ENCODE measurements at regions not wholly inside any gene's neighbourhood (a gene's known extent, or its start where the extent isn't known, plus 50 kb on each side); places are given as distances from the start of the nearest gene placed in this dataset.

- no peaks in the 10 kb centered on the region for H3F3A ChIP-seq (ENCODE audit: low read depth)
- H3K4me3 ChIP-seq (ENCODE audit: low read length, poor library complexity, severe bottlenecking): no peak overlapping the region
- no peaks in the 10 kb centered on the region for H3K36me3 ChIP-seq (ENCODE audit: insufficient read depth, low read length)
- no peak for TF ChIP-seq EZH2phosphoT487 (IDR thresholded peaks at IDR 0.05; ENCODE audit: borderline replicate concordance)
- no peak for TF ChIP-seq CTCF (conservative IDR thresholded peaks at IDR 0.05; ENCODE audit: low read length)
- no peaks in the 10 kb centered on the region for H3K79me2 ChIP-seq (ENCODE audit: insufficient read depth, low read length)
- H2AFZ ChIP-seq (ENCODE audit: low read length): no peak overlapping the region
- H3K27me3 ChIP-seq (ENCODE audit: insufficient read depth, low read length, poor library complexity, severe bottlenecking): no peaks in the 10 kb centered on the region
- no peak overlapping the region for H3K4me2 ChIP-seq (ENCODE audit: low read depth, low read length, poor library complexity, severe bottlenecking)
- no peaks in the 10 kb centered on the region for H4K20me1 ChIP-seq (ENCODE audit: insufficient read depth, low read length, poor library complexity, severe bottlenecking)
- H3K9me3 ChIP-seq (ENCODE audit: insufficient read depth, low read depth, low read length): no peaks in the 10 kb centered on the region
- no peaks in the 10 kb centered on the region for H3K4me1 ChIP-seq (ENCODE audit: insufficient read depth, low read length, poor library complexity, severe bottlenecking)
- no peak overlapping the region for H3K9ac ChIP-seq (ENCODE audit: low read depth, low read length, poor library complexity, severe bottlenecking)
- no peaks in the 10 kb centered on the region for H3K9me2 ChIP-seq (replicated peaks; ENCODE audit: low read depth, low read length)
These were observed 246.7 kb downstream of the GAS1 start for GRCh38 chr9:86700629-86701028.

GRCh38 chr9:86697999-86698398 is 249.3 kb downstream of the GAS1 start:
- Histone ChIP-seq H3K36me3 (ENCODE audit: insufficient read depth, low read length) (no peaks in the 10 kb centered on the region), H3K4me2 (ENCODE audit: low read depth, low read length, poor library complexity, severe bottlenecking) (no peak overlapping the region), H3K79me2 (ENCODE audit: insufficient read depth, low read length) (no peaks in the 10 kb centered on the region), H4K20me1 (ENCODE audit: insufficient read depth, low read length, poor library complexity, severe bottlenecking) (no peaks in the 10 kb centered on the region), H3K27me3 (ENCODE audit: insufficient read depth, low read length, poor library complexity, severe bottlenecking) (no peaks in the 10 kb centered on the region), H3F3A (ENCODE audit: low read depth) (no peaks in the 10 kb centered on the region), H2AFZ (ENCODE audit: low read length) (no peak overlapping the region), H3K9me2 (replicated peaks; ENCODE audit: low read depth, low read length) (no peaks in the 10 kb centered on the region), H3K4me3 (ENCODE audit: low read length, poor library complexity, severe bottlenecking) (no peak overlapping the region), H3K9me3 (ENCODE audit: insufficient read depth, low read depth, low read length) (no peaks in the 10 kb centered on the region), H3K9ac (ENCODE audit: low read depth, low read length, poor library complexity, severe bottlenecking) (no peak overlapping the region), H3K4me1 (ENCODE audit: insufficient read depth, low read length, poor library complexity, severe bottlenecking) (no peaks in the 10 kb centered on the region)
- TF ChIP-seq CTCF (conservative IDR thresholded peaks at IDR 0.05; ENCODE audit: low read length): no peak
- TF ChIP-seq EZH2phosphoT487 (IDR thresholded peaks at IDR 0.05; ENCODE audit: borderline replicate concordance): no peak

GRCh38 chr9:86697213-86697612 is 250.1 kb downstream of the GAS1 start:
- Histone ChIP-seq H3K36me3 (ENCODE audit: insufficient read depth, low read length) (no peaks in the 10 kb centered on the region), H3K4me1 (ENCODE audit: insufficient read depth, low read length, poor library complexity, severe bottlenecking) (no peaks in the 10 kb centered on the region), H3K27me3 (ENCODE audit: insufficient read depth, low read length, poor library complexity, severe bottlenecking) (no peaks in the 10 kb centered on the region), H3K4me2 (ENCODE audit: low read depth, low read length, poor library complexity, severe bottlenecking) (no peak overlapping the region), H3K9me2 (replicated peaks; ENCODE audit: low read depth, low read length) (no peaks in the 10 kb centered on the region), H3K9ac (ENCODE audit: low read depth, low read length, poor library complexity, severe bottlenecking) (no peak overlapping the region), H2AFZ (ENCODE audit: low read length) (no peak overlapping the region), H3F3A (ENCODE audit: low read depth) (no peaks in the 10 kb centered on the region), H4K20me1 (ENCODE audit: insufficient read depth, low read length, poor library complexity, severe bottlenecking) (no peaks in the 10 kb centered on the region), H3K9me3 (ENCODE audit: insufficient read depth, low read depth, low read length) (no peaks in the 10 kb centered on the region), H3K79me2 (ENCODE audit: insufficient read depth, low read length) (no peaks in the 10 kb centered on the region), H3K4me3 (ENCODE audit: low read length, poor library complexity, severe bottlenecking) (no peak overlapping the region)
- TF ChIP-seq CTCF (conservative IDR thresholded peaks at IDR 0.05; ENCODE audit: low read length) (no peak), EZH2phosphoT487 (IDR thresholded peaks at IDR 0.05; ENCODE audit: borderline replicate concordance) (no peak)

Data from Loucy (cell line).